ENCODE measurements at regions not wholly inside any gene's neighbourhood (a gene's known extent, or its start where the extent isn't known, plus 50 kb on each side); places are given as distances from the start of the nearest gene placed in this dataset.

DNA sequence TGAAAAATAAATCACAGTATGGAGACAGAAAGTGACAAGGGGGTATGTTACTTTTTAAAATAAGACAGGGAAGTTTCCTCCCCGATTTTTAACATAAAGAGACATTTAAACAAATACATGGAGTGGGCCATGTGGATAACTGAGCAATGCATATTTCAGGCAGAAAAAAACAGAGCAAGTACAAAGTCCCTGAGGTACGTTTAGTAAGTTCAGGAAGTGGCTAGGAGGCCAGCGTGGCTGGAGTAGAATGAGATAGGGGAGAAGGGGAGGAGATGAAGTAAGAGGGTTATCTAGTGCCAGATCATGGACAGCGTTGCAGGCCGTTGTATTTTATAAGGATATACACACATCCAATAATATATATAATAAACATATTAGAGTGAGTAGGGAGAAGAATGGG, 84.2 kb upstream of the ELL2 start:
- DNase-seq (ENCODE audit: low read depth in 2 of 2, low spot score in 1 of 2): no peak

DNA sequence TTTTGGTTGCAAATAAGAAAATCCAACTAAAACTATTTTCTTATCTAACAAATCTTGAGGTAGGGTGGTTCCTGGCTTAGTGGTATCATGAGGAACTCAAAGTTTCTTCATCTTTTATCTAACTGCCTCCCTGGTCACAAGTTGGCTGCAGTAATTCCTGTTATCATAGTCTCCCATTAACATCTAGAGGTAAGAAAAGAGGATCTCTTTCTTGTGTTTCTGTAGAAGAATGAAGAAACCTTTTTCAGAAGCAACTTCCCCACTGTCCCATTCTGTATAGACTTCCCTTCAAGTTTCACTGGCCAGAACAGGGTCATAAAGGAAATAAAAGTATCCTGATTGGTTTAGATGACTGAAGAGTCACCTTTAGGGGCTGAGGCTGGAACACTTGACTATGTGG, 81.8 kb upstream of the ELL2 start:
- DNase-seq (ENCODE audit: low read depth in 2 of 2, low spot score in 1 of 2): no peak

DNA sequence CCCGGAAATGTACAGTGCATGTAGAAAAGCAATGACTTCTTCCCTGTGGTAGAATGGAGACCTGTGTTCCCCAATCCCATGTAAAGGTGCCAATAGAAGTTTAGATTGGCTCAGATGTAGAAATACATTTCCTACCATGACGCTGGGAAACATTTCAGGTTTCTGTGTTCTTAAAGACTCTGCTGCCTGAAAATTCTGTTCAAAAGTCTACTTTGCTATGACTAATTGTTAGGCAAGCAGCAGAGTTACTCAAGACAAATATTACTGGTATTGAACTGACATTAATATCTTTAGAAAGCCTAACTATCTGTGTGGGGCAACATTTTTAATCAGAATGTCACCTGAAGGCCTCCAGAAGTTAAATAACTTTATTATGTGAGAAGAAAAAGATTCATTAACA, 75.5 kb upstream of the ELL2 start:
- DNase-seq (ENCODE audit: low read depth in 2 of 2, low spot score in 1 of 2): no peak

DNA sequence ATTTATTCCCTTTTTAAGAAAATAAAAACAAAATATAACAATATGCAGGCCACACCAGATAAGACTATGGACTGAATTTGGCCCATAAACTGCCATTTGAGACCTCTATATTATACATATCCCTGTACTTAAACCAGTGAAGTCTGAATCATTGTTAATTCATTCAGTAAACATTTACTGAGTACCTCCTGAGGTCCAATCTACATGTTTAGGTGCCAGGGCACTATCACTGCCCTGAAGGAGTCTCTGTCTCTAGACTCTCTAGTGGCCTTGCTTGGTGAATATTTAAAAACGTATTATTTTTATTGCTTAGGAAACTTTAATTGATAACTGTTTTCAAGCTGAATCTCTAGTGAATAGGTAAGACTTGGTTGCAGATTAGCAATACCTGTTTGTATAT, 74.7 kb upstream of the ELL2 start:
- DNase-seq (ENCODE audit: low read depth in 2 of 2, low spot score in 1 of 2): no peak

DNA sequence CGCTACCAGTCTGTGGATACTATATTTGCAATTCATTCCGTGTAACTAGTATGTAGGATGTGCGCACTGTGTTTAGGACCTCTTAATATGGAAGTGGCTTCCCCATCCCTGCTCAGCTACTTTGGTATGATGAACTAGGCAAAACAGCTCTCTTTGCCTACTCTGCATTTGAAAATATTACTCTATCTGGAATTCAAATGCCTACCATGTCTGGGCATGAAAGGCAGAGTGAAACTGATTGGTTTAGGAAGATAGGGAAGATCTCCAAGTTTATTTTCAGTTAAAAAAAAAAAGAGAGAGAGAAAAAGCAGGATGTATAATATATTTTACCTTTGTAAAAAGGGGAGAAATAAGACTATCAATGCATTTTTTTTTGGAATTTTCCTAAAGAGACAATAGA, 74.1 kb upstream of the ELL2 start:
- DNase-seq (ENCODE audit: low read depth in 2 of 2, low spot score in 1 of 2): no peak

DNA sequence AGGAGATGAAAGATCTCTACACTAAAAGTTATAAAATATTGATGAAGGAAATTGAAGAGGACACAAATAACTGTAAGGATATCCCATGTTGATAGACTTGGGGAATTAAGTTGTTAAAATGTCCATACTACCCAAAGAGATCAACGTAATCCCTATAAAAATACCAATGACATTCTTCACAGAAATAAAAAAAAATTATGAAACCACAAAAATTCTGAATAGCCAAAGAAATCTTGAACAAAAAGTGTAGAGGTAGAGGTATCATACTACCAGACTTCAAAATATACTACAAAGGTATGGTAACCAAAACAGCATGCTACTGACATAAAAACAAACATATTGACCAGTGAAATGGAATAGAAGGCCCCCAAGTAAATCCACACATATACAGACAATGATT, 71.5 kb upstream of the ELL2 start:
- DNase-seq (ENCODE audit: low read depth in 2 of 2, low spot score in 1 of 2): no peak

DNA sequence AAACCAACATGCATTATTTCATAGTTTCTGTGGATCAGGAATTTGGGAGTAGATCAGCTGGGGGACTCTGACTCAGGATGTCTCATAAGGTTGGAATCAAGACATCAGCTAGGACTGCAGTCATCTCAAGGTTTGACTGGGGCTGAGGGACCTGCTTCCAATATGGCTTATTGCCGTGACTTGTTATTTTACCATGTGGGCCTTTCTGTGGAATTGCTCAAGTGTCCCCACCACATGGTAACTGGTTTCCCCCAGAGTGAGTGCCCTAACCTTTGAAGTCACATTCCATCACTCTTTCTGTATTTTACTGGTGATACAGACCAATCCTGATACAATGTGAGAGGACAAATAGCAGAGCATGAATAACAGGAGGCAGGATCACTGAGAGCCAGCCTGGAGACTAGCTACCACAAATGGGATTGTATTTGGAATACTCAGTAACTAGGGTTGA, 70.2 kb upstream of the ELL2 start:
- no peak for DNase-seq (ENCODE audit: low read depth in 2 of 2, low spot score in 1 of 2)

DNA sequence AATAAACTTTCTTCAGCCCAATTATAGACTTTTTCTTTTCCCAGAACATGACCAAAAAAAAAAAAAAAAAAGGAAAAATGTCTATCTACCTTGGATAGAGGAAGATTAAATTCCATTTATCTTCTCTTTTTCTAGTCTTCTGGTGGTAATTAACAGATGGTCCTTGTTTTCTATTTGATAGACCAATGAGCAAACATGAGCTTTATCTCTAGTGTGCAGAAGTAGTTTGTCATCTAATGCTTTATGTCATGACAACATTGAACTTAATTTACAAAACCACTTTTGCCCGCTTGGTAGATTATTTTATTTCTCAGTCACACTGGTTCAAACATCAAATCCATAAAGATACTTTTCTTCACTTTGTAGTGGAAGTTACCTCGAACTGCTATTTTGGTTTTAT, 69.5 kb upstream of the ELL2 start:
- DNase-seq (ENCODE audit: low read depth in 2 of 2, low spot score in 1 of 2): no peak

DNA sequence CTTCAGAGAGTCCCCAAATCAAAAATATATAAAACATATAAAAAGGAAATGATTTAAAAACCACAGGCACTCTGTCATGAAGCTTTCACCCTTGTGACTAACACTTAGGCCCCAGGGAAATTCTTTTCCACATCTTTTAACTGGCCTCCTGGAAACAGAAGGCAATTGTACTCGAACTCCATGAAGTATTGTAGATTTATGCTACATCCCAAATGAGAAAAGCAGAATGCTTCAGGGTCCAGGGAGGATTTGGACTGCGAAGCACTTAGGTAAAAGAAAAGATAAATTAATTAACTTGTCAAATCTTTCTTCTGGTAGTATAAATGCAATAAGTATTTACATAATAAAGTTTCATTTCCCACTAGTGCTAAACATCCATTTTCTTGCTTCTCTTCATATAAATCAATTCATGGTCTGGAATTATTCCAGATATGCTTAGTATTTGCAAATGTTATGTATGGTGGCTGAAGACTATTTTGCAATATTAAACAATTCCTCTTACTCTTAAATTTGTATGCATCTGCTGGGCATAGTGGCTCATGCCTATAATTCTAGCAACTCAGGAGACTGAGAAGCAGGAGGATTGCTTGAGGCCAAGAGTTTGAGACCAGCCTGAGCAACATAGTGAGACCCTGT, 64.9 kb upstream of the ELL2 start:
- no peak for DNase-seq (ENCODE audit: low read depth in 2 of 2, low spot score in 1 of 2)

DNA sequence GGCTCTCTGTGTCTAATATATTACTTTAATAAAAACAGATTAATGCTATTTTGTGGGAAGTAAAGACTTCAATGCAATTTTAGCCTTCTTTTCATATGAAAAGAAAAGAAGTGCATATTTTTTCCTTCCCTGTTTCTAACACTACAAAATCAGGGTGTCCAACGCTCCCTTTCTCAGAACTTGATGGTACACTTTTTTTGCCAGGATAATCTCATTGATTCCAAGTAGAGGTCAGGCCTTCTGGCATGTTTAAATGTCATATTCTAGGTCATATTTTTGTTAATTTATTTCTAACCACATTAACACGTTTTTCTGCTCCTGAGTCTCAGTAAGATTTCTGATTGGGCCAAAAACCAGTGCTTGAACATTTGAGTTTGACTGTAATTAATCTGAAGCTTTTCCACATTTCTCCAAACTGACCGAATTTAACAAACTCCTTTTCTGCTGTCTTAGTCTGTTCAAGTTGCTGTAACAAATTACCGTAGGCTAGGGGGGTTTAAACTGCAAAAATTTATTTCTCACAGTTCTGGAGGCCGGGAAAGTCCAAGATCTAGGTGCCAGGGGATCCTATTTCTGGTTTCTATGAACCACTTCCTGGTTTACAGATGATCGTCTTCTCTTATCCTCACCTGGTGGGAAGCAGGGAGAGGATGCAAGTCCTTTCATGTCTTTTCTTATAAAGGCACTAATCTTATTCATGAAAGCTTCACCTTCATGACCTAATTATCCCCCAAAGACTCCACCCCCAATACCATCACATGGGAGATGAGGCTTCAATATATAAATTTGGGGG, 63.2 kb upstream of the ELL2 start:
- no peak for DNase-seq (ENCODE audit: low read depth in 2 of 2, low spot score in 1 of 2)

DNA sequence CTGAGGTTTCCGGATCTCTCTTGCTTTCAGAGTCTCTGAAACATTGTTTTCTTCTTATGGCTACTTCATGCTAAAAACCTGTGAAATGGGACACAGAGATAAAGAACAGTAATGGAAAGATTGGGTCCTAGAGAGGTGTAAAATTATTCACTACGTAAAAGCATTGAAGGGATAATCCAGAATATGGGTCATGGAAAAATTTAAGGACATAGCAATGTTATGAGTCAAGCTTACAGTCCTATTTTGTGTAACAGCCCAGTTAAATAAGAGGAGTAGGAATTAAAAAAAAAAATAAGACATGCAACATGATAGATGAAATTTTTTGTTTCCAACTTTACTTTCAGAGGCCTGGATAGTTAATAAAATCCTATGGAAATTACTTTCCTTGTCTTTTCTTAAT, 61.9 kb upstream of the ELL2 start:
- no peak for DNase-seq (ENCODE audit: low read depth in 2 of 2, low spot score in 1 of 2)

DNA sequence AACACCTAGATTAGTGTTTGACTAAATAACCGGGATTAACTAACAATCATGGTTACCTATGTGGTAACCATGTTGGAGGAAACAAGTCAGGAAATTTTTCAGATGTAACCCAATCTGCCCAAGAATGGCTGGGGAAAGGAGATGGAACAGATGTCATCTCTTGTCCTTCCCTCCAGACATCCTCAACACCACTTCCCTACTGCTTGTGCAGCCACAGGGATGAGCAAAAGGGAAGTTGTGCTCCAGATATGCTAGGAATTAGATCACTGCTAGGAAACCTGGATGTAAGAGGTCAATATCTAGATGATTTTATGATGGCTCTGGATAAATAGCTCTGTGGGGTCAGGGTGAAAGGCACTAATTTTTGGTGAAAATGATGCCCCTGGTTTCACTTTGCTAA, 61.3 kb upstream of the ELL2 start:
- DNase-seq (ENCODE audit: low read depth in 2 of 2, low spot score in 1 of 2): no peak

DNA sequence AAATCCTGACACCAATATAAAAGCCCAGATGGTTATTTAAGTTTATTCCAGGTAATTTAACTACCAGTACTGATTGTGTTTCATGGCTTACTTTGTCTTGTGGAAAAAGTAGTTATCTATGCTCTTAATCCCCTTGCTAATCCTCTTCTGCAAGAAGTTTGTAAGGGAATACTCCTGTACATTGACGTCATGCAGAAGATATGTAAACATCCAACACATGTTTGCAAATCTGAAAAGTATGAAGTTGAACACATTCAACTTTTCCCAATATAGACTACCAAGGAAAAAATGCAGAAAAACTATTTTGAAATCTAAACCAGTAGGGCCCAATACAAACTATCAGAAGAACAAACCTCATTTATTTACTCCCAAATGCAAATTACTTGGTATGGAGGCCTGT, 56.3 kb upstream of the ELL2 start:
- DNase-seq (ENCODE audit: low read depth in 2 of 2, low spot score in 1 of 2): no peak

DNA sequence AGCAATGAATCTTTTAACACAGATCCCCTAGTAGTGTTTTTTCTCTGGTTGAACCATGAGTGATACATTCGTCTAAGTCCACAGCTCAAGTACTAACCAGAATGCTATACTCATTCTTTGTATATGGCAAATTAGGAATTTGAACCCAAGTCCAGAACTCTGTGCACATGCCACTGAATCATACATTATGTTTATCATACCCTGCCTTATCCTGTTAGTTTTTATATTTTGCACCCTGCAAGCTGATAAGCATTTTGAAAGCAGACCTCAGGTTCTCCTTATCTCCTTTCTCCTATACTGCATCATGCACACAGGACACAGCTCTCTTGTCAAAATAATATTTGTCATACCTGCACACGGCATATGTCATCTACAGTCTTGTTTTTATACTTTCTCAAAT, 54.6 kb upstream of the ELL2 start:
- DNase-seq (ENCODE audit: low read depth in 2 of 2, low spot score in 1 of 2): no peak

DNA sequence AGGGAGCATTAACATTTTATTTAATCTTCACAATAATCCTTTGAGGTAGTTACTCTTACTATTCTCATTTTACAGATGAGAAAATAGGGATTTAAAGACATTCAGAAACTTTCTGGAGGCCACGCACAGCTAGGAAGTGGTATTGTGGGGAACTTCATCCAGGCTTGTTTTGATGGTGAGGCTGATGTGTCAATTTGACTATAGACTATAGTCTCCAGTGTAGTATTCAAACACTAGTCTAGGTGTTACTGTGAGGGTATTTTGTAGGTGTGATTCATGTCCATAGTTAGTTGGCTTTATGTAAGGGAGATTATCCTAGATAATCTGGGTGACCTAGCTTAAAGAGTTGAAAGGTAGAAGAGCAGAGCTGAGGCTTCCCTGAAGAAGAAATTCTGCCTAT, 54.1 kb upstream of the ELL2 start:
- no peak for DNase-seq (ENCODE audit: low read depth in 2 of 2, low spot score in 1 of 2)

DNA sequence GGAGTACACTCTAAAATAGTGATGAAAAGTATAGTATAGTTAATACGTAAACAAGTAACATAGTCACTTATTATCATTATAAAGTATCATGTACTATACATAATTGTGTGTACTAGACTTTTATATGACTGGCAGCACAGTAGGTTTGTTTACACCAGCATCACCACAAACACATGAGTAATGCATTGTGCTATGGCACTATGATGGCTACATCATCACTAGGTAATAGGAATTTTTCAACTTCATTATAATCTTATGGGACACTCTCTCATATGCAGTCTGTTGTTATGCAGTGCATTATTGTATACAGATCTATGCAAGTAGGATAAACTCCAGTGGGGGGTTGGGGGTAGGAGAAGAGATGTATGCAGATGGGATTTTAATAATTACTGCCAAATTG, 52.7 kb upstream of the ELL2 start:
- DNase-seq (ENCODE audit: low read depth in 2 of 2, low spot score in 1 of 2): no peak

DNA sequence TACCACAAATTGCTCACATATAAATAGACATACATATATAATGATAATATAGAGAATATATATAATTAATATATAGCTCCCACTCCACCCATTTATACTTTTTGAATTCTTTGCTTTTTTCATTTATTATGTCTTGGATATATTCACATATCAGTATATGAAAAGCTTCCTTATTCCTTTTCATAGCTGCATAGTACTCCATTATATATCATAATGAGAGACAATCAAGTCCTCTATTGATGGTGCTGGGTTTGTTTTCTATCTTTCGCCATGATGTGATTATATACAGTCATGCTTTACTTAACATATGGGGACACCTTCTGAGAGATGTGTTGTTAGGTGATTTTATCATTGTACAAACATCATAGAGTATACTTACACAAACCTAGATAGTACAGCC, 51.6 kb upstream of the ELL2 start:
- no peak for DNase-seq (ENCODE audit: low read depth in 2 of 2, low spot score in 1 of 2)

DNA sequence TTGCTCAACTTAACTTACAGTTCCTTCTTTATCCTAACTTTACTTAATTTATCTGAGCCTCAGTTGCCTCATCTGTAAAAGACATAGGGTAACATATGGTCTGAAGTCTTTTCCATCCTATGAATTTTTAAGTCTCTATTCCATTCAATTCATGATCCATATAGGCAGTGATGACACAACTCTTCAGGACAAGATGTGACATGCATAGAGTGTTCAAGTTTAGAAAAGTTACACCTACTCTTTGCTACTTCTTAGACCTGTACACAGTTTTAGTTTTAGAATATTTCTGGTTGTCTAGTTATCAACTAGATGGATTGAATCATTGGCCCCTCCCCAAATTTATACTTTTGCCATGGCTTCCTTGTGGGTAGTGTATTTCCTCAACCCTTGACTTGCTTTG, 50.7 kb upstream of the ELL2 start:
- no peak for DNase-seq (ENCODE audit: low read depth in 2 of 2, low spot score in 1 of 2)
